ENCODE measurements at regions not wholly inside any gene's neighbourhood (a gene's known extent, or its start where the extent isn't known, plus 50 kb on each side); places are given as distances from the start of the nearest gene placed in this dataset.

DNA sequence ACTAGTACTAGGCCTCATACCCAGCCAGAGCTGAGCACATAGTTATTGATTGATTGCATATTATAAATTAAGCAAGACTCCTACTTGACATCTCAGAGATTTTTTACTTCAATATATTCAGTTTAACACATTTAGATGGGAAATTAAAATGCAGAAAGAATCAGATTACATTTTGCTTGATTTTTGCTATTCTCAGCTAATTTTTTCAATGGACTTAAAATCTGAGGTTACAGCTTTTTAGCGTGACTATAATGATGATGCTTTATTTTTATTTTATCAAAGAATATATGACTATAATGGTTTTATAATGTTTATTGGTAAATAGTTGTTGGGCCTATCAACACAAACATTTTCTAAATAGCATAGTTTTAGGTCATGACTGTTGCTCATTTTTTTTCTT is 493.0 kb upstream of the CNTNAP5 start:
- TF ChIP-seq POLR2A (IDR thresholded peaks at IDR 0.05; ENCODE audit: low read length) = no peak
- TF ChIP-seq, protein P1, sequence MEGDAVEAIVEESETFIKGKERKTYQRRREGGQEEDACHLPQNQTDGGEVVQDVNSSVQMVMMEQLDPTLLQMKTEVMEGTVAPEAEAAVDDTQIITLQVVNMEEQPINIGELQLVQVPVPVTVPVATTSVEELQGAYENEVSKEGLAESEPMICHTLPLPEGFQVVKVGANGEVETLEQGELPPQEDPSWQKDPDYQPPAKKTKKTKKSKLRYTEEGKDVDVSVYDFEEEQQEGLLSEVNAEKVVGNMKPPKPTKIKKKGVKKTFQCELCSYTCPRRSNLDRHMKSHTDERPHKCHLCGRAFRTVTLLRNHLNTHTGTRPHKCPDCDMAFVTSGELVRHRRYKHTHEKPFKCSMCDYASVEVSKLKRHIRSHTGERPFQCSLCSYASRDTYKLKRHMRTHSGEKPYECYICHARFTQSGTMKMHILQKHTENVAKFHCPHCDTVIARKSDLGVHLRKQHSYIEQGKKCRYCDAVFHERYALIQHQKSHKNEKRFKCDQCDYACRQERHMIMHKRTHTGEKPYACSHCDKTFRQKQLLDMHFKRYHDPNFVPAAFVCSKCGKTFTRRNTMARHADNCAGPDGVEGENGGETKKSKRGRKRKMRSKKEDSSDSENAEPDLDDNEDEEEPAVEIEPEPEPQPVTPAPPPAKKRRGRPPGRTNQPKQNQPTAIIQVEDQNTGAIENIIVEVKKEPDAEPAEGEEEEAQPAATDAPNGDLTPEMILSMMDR (IDR thresholded peaks at IDR 0.05) = no peak
